ENCODE measurements at regions not wholly inside any gene's neighbourhood (a gene's known extent, or its start where the extent isn't known, plus 50 kb on each side); places are given as distances from the start of the nearest gene placed in this dataset.

- H3K27me3 ChIP-seq: no peaks in the 10 kb centered on the region
- H3K79me2 ChIP-seq: no peaks in the 10 kb centered on the region
- H3K9me2 ChIP-seq (replicated peaks; ENCODE audit: insufficient read depth): no peaks in the 10 kb centered on the region
- no peaks in the 10 kb centered on the region for H3K36me3 ChIP-seq (replicated peaks; ENCODE audit: insufficient read depth, low read depth)
- H3K9me3 ChIP-seq (ENCODE audit: low read depth): no peaks in the 10 kb centered on the region
- no peak overlapping the region for H2AFZ ChIP-seq
- no peak overlapping the region for H3K4me2 ChIP-seq
- no peak overlapping the region for H3K4me3 ChIP-seq
- peak; percentile 51 for DNase-seq (ENCODE audit: low spot score)
- H3K4me1 ChIP-seq (ENCODE audit: insufficient read depth): no peaks in the 10 kb centered on the region
- H3K27ac ChIP-seq: no peak overlapping the region
- H4K20me1 ChIP-seq (ENCODE audit: insufficient read depth, poor library complexity, severe bottlenecking): no peaks in the 10 kb centered on the region
- TF ChIP-seq CTCF (IDR thresholded peaks at IDR 0.05; ENCODE audit: poor library complexity) (no peak), EZH2phosphoT487 (IDR thresholded peaks at IDR 0.05; ENCODE audit: low read depth, severe bottlenecking, unreplicated experiment) (no peak), EZH2 (IDR thresholded peaks at IDR 0.05; ENCODE audit: borderline replicate concordance) (no peak)
- 80% methylated on average over 12 of the region's 12 CpGs for WGBS (ENCODE audit: low lambda C conversion rate, missing lambda C conversion rate)
Observed at GRCh38 chr16:86751076-86752030, 173.0 kb downstream of the FOXL1 start.

GRCh38 chr16:86752582-86753175 is 174.3 kb downstream of the FOXL1 start:
- TF ChIP-seq EZH2 (IDR thresholded peaks at IDR 0.05; ENCODE audit: borderline replicate concordance) (no peak), CTCF (IDR thresholded peaks at IDR 0.05; ENCODE audit: poor library complexity) (no peak), EZH2phosphoT487 (IDR thresholded peaks at IDR 0.05; ENCODE audit: low read depth, severe bottlenecking, unreplicated experiment) (no peak)
- H3K9me2 ChIP-seq (replicated peaks; ENCODE audit: insufficient read depth): no peaks in the 10 kb centered on the region
- H3K4me2 ChIP-seq: no peak overlapping the region
- no peak overlapping the region for H3K4me3 ChIP-seq
- H2AFZ ChIP-seq: no peak overlapping the region
- WGBS (ENCODE audit: low lambda C conversion rate, missing lambda C conversion rate): 92% methylated on average over 25 of the region's 25 CpGs
- H3K27me3 ChIP-seq: no peaks in the 10 kb centered on the region
- no peaks in the 10 kb centered on the region for H4K20me1 ChIP-seq (ENCODE audit: insufficient read depth, poor library complexity, severe bottlenecking)
- H3K4me1 ChIP-seq (ENCODE audit: insufficient read depth): no peaks in the 10 kb centered on the region
- H3K9me3 ChIP-seq (ENCODE audit: low read depth): no peaks in the 10 kb centered on the region
- H3K79me2 ChIP-seq: no peaks in the 10 kb centered on the region
- no peak overlapping the region for H3K27ac ChIP-seq
- H3K36me3 ChIP-seq (replicated peaks; ENCODE audit: insufficient read depth, low read depth): no peaks in the 10 kb centered on the region
- no peak for DNase-seq (ENCODE audit: low spot score)

GRCh38 chr16:86753399-86753798 is 175.1 kb downstream of the FOXL1 start:
- no peak overlapping the region for H2AFZ ChIP-seq
- H4K20me1 ChIP-seq (ENCODE audit: insufficient read depth, poor library complexity, severe bottlenecking): no peaks in the 10 kb centered on the region
- H3K4me3 ChIP-seq: no peak overlapping the region
- 73% methylated on average over 15 of the region's 15 CpGs for WGBS (ENCODE audit: low lambda C conversion rate, missing lambda C conversion rate)
- H3K36me3 ChIP-seq (replicated peaks; ENCODE audit: insufficient read depth, low read depth): no peaks in the 10 kb centered on the region
- H3K27me3 ChIP-seq: peaks cover 2% of the 10 kb centered on the region
- TF ChIP-seq EZH2phosphoT487 (IDR thresholded peaks at IDR 0.05; ENCODE audit: low read depth, severe bottlenecking, unreplicated experiment) (no peak), CTCF (IDR thresholded peaks at IDR 0.05; ENCODE audit: poor library complexity) (no peak), EZH2 (IDR thresholded peaks at IDR 0.05; ENCODE audit: borderline replicate concordance) (no peak)
- no peak overlapping the region for H3K27ac ChIP-seq
- DNase-seq (ENCODE audit: low spot score): no peak
- no peaks in the 10 kb centered on the region for H3K9me3 ChIP-seq (ENCODE audit: low read depth)
- no peaks in the 10 kb centered on the region for H3K9me2 ChIP-seq (replicated peaks; ENCODE audit: insufficient read depth)
- H3K4me2 ChIP-seq: no peak overlapping the region
- H3K4me1 ChIP-seq (ENCODE audit: insufficient read depth): no peaks in the 10 kb centered on the region
- no peaks in the 10 kb centered on the region for H3K79me2 ChIP-seq

Measured in hepatocyte (in vitro differentiated cells).